ENCODE measurements at regions not wholly inside any gene's neighbourhood (a gene's known extent, or its start where the extent isn't known, plus 50 kb on each side); places are given as distances from the start of the nearest gene placed in this dataset.

DNA sequence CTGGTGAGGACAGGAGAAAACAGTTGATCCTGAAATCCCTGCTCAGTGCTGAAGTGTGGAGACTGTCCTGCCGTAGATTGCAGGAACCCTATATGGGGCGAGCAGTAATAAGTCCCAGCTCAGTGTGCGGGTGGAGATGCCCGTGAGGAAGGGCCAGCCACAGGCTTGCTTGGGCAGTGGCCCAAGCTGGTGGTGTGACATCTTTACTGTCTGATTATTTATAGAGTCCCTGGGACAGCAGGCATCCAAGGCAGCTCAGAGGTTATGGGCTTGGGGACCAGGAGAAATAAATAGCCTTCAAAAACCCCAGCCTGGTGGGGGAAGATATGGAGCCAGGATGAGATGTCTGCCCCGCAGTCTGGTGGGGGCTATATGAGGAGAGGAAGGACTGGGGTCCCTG, 170.7 kb upstream of the POU3F1 start:
- TF ChIP-seq CTCF (IDR thresholded peaks at IDR 0.05; ENCODE audit: insufficient read depth, low read length, poor library complexity, severe bottlenecking) (no peak), EZH2phosphoT487 (conservative IDR thresholded peaks at IDR 0.05; ENCODE audit: low read length) (no peak)
